Vagina (tissue), 2 donors: ENCODE measurements at regions not wholly inside any gene's neighbourhood (a gene's known extent, or its start where the extent isn't known, plus 50 kb on each side); places are given as distances from the start of the nearest gene placed in this dataset.

ENCODE experiments used
- POLR2A ChIP-seq, 2 donors: fragments of 450-650 bp; IDR thresholded peaks; one replicate each; pipeline ENCODE4 v1.6.1; 2017; ENCODE audit warnings: antibody characterized with exemption in 2 of 2, mild to moderate bottlenecking in 2 of 2, moderate library complexity in 2 of 2
- POLR2AphosphoS5 ChIP-seq, 2 donors: sonication (generic); formaldehyde crosslinking; IDR thresholded peaks; one replicate each; pipeline ENCODE4 v1.9.0; 2017; ENCODE audit warnings: antibody characterized with exemption in 2 of 2, mild to moderate bottlenecking in 2 of 2, low read depth in 1 of 2; ENCODE audit not compliant: insufficient read depth in 1 of 2
- TF ChIP-seq, protein P1 (sequence below), 3 experiments: fragments of 450-650 bp in 2 of 3; fragments of 200-600 bp in 1 of 3; sonication (generic) in 1 of 3; IDR thresholded peaks; one replicate each; pipeline ENCODE4 v1.5.1; 2017 to 2019; ENCODE audit warnings: antibody characterized with exemption in 3 of 3, mild to moderate bottlenecking in 2 of 3, moderate library complexity in 2 of 3

DNA sequence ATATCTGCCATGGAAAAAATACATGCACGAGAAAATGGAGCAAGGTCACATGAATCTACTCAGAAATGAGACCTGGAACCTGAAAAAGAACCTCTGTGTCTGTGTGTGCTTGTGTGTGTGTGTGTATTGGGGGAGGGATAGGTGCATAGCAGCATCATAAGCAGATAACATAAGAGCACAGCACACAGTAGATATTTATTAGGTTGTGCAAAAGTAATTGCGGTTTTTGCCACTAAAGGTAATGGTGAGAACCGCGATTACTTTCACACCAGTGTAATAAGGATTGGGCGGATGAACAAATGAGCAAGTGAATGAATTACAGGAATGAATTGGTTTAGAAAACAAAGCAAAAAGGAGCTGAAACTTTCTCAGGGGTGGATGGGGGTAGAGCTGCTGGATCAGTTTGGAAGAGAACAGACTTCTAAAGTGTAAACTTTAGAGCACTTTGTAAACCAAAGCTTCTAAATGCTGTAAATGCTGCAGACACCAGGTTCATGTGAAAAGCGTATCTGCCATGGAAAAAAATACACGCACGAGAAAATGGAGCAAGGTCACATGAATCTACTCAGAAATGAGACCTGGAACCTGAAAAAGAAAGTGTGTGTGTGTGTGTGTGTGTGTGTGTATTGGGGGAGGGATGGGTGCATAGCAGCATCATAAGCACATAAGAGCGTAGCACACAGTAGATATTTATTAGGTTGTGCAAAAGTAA lies 156.9 kb downstream of the TOMM20 start:
- TF ChIP-seq, protein P1, sequence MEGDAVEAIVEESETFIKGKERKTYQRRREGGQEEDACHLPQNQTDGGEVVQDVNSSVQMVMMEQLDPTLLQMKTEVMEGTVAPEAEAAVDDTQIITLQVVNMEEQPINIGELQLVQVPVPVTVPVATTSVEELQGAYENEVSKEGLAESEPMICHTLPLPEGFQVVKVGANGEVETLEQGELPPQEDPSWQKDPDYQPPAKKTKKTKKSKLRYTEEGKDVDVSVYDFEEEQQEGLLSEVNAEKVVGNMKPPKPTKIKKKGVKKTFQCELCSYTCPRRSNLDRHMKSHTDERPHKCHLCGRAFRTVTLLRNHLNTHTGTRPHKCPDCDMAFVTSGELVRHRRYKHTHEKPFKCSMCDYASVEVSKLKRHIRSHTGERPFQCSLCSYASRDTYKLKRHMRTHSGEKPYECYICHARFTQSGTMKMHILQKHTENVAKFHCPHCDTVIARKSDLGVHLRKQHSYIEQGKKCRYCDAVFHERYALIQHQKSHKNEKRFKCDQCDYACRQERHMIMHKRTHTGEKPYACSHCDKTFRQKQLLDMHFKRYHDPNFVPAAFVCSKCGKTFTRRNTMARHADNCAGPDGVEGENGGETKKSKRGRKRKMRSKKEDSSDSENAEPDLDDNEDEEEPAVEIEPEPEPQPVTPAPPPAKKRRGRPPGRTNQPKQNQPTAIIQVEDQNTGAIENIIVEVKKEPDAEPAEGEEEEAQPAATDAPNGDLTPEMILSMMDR (IDR thresholded peaks at IDR 0.05) = no peak
- no peak for TF ChIP-seq POLR2A (IDR thresholded peaks at IDR 0.05)
- no peak for TF ChIP-seq POLR2AphosphoS5 (IDR thresholded peaks at IDR 0.05; ENCODE audit: insufficient read depth in 1 of 2, low read depth in 1 of 2)
